GM06990 (cell line): ENCODE measurements at regions not wholly inside any gene's neighbourhood (a gene's known extent, or its start where the extent isn't known, plus 50 kb on each side); places are given as distances from the start of the nearest gene placed in this dataset.

Source experiments
- DNase-seq: peaks from one replicate; pipeline ENCODE4 v3.0.0-alpha.2; 2011; ENCODE audit not compliant: insufficient read length; ENCODE audit errors: extremely low read depth
- H3K27me3 ChIP-seq: replicated peaks from 2 replicates; pipeline ENCODE4 v1.6.0; 2011; ENCODE audit warnings: low read length; ENCODE audit not compliant: control insufficient read depth, insufficient read depth
- H3K36me3 ChIP-seq: 2 replicates; pipeline ENCODE4 v1.5.1; 2011; ENCODE audit warnings: low read length; ENCODE audit not compliant: control insufficient read depth, insufficient read depth
- H3K4me3 ChIP-seq: replicated peaks from 2 replicates; pipeline ENCODE4 v1.5.1; 2011; ENCODE audit warnings: low read depth, mild to moderate bottlenecking, control low read depth, low read length
- TF ChIP-seq, protein P1 (sequence below): IDR thresholded peaks from 2 replicates; pipeline ENCODE4 v1.5.1; 2011; ENCODE audit warnings: low read length, control low read depth, mild to moderate bottlenecking, inconsistent platforms; ENCODE audit not compliant: insufficient read depth, poor library complexity, severe bottlenecking

DNA sequence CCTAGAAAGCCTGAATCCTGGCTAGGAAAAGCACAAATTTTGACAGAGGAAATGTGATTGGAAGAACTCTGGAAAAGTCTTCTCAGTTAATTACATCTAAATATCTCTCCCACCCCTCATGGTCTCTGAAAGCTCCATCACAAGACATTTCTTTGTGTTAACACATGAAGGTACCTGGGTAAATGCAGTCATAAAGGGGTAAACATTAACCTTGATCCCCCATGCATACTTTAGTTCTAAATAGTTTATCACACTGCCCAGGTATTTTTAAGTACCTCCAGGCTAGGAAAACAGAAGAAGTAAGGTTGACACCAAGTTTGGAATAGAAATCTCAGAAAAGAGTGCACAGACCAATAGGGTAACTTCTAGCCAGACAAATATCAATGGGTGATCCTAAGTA is 334.5 kb downstream of the PIK3R1 start:
- TF ChIP-seq, protein P1, sequence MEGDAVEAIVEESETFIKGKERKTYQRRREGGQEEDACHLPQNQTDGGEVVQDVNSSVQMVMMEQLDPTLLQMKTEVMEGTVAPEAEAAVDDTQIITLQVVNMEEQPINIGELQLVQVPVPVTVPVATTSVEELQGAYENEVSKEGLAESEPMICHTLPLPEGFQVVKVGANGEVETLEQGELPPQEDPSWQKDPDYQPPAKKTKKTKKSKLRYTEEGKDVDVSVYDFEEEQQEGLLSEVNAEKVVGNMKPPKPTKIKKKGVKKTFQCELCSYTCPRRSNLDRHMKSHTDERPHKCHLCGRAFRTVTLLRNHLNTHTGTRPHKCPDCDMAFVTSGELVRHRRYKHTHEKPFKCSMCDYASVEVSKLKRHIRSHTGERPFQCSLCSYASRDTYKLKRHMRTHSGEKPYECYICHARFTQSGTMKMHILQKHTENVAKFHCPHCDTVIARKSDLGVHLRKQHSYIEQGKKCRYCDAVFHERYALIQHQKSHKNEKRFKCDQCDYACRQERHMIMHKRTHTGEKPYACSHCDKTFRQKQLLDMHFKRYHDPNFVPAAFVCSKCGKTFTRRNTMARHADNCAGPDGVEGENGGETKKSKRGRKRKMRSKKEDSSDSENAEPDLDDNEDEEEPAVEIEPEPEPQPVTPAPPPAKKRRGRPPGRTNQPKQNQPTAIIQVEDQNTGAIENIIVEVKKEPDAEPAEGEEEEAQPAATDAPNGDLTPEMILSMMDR, result no peak
- no peaks in the 10 kb centered on the region for H3K27me3 ChIP-seq
- DNase-seq, result no peak
- H3K4me3 ChIP-seq, result no peak overlapping the region
- no peaks in the 10 kb centered on the region for H3K36me3 ChIP-seq

DNA sequence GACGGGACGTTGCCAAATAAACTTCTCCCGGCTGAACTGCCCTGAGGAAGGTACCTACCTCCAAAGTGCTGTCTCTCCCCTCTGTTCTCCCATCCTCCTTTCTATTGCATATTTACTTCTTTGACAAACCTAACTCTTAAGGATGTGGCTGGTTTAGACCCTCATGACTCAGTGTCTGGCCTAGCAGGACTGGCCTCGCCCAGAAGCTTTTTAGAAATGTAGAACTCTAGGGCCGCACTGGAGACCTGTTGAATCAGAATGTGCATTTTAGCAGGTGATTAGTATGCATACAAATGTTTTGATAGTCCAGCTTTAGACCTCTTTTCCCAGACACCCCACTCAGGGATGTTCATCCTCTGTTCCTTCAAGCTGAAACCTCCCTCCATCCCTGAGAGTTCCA is 335.9 kb downstream of the PIK3R1 start:
- DNase-seq, result no peak
- no peak overlapping the region for H3K4me3 ChIP-seq
- no peaks in the 10 kb centered on the region for H3K36me3 ChIP-seq
- no peaks in the 10 kb centered on the region for H3K27me3 ChIP-seq
- TF ChIP-seq, protein P1, result no peak

DNA sequence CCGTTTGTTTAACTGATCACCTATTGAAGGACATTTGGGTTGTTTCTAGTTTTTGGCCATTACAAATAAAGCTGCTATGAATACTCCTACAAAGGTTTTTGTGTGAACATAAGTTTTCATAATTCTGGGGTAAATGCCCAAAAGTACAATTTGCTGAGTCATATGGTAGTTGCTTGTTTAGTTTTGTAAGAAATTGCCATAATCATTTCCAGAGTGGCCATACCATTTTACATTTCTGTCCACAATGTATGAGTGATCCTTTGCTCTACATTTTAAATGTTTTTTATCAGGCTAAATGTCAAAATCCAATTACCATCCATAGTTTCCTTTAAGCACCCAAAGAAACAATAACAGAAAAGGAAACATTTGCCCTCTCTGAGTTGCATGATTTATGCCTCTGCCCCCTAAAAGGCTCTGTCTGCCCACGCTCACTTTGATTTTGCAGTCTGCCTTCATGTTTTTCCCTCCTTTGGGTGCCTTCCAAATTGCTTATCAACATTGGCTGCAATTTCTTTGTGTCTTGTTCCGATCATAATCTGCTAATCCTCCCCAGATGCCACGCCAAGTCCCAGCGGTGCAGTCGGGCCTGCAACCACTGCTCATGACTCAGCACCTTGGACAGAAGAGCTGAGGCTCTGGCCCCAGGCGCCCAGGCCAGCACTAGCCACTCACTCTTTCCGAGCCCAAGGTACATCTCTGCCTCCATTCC is 339.2 kb downstream of the PIK3R1 start:
- Histone ChIP-seq H3K36me3 (no peaks in the 10 kb centered on the region), H3K27me3 (no peaks in the 10 kb centered on the region), H3K4me3 (no peak overlapping the region)
- no peak for DNase-seq
- TF ChIP-seq, protein P1, result no peak

DNA sequence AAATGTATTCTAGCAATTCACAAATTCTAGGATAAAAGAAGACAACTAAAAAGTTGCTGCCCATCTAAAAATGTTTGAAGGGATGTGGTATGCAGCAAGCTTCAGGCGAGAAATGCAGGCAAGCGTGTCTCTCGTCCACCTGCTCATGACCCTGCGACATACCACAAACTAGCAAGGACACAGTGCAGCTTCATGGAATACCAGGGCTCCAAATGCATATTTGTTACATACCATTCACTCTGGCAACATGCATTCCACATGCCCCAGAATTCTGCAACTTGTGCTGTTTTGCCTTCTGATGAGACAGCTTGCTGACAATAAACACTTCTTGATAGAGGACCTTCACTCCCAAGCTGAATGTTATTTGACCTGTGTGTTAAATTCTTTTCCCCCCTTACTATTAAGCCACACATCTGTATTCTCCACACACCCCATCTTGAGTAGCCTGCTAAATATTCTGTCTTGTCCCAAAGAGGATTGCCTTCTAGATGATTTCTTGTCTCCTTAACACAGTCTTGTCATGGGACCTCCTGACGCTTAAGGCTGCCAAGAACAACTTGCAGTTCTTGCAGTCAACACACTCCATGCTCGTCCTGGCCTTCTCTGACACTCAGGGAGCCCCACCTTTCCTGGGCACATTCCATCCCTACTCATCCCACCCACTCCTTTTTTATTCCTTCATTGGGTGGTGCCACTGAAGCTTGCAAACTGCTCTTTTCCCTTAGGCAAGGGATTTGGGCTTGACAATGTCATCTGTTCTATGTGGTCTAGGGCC is 340.5 kb downstream of the PIK3R1 start:
- TF ChIP-seq, protein P1, result no peak
- no peak for DNase-seq

DNA sequence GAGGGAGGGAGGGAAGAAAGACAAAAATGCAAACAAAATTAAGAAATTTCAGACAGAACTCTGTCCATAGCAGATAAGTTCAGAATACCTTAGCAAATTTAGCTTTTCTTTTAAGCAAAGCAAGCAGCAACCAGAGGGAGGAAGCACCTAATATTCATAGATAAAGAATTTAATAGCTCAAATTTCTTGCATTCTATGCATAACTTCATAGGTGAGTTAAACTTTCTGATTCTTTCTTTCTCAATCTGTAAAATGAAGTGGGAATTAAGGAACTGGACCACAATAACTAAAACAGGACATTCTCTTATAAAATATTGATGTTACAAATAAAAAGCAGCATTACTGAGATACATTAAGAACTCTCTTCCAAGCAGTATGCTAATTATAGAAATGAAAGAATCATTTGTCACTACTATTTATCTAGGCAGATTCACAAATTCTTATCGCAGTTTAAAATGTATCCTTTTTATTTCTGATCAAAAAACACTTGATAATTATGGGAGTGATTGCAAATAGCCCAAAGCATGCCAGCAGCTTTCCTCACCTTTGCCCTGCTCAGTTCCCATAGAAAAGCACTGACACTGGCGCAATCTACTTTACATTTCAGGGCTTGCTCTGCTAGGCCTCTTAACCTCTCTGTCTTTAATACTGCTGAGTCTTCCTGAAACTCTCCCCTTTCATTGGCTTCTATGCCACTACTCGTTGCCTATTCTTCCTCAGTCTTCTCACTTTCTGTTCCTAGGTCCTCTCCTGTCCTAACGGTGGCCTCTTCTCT is 341.8 kb downstream of the PIK3R1 start:
- no peaks in the 10 kb centered on the region for H3K36me3 ChIP-seq
- H3K4me3 ChIP-seq, result no peak overlapping the region
- TF ChIP-seq, protein P1, result no peak
- DNase-seq, result no peak
- H3K27me3 ChIP-seq, result no peaks in the 10 kb centered on the region

More for the DNA sequence above, 340.5 kb downstream of the PIK3R1 start:
- no peaks in the 10 kb centered on the region for H3K27me3 ChIP-seq
- no peak overlapping the region for H3K4me3 ChIP-seq
- no peaks in the 10 kb centered on the region for H3K36me3 ChIP-seq
